ENCODE measurements at regions not wholly inside any gene's neighbourhood (a gene's known extent, or its start where the extent isn't known, plus 50 kb on each side); places are given as distances from the start of the nearest gene placed in this dataset.

GRCh38 chr13:39859898-39860297, 204.4 kb downstream of the COG6 start:
- no peak for DNase-seq

GRCh38 chr13:39862900-39863299, 207.4 kb downstream of the COG6 start:
- no peak for DNase-seq

GRCh38 chr13:39864221-39864620, 208.8 kb downstream of the COG6 start:
- DNase-seq: no peak

- DNase-seq: no peak
Observed at GRCh38 chr13:39866722-39867121, 211.3 kb downstream of the COG6 start.

GRCh38 chr13:39867807-39868206, 212.3 kb downstream of the COG6 start:
- no peak for DNase-seq

- no peak for DNase-seq
Observed at GRCh38 chr13:39870197-39870747, 214.8 kb downstream of the COG6 start.

GRCh38 chr13:39874331-39875053, 219.0 kb downstream of the COG6 start:
- no peak for DNase-seq

- DNase-seq: no peak
Observed at GRCh38 chr13:39875111-39875987, 219.9 kb downstream of the COG6 start.

GRCh38 chr13:39876258-39876657, 220.8 kb downstream of the COG6 start:
- no peak for DNase-seq

- no peak for DNase-seq
Observed at GRCh38 chr13:39877134-39877533, 221.7 kb downstream of the COG6 start.

GRCh38 chr13:39879286-39880035, 224.0 kb downstream of the COG6 start:
- DNase-seq: no peak

- DNase-seq: no peak
Observed at GRCh38 chr13:39881383-39881782, 225.9 kb downstream of the COG6 start.

GRCh38 chr13:39881887-39882286, 226.4 kb downstream of the COG6 start:
- DNase-seq: no peak

GRCh38 chr13:39884166-39884565, 228.7 kb downstream of the COG6 start:
- DNase-seq: no peak

- DNase-seq: no peak
Observed at GRCh38 chr13:39886336-39886735, 230.9 kb downstream of the COG6 start.

- no peak for DNase-seq
Observed at GRCh38 chr13:39887387-39887786, 231.9 kb downstream of the COG6 start.

GRCh38 chr13:39888865-39889810, 233.7 kb downstream of the COG6 start:
- DNase-seq: no peak

- DNase-seq: no peak
Observed at GRCh38 chr13:39890537-39890936, 235.1 kb downstream of the COG6 start.

GRCh38 chr13:39892721-39893685, 237.5 kb downstream of the COG6 start:
- DNase-seq: no peak

- DNase-seq: no peak
Observed at GRCh38 chr13:39893808-39894207, 238.3 kb downstream of the COG6 start.

GRCh38 chr13:39894586-39894985, 239.1 kb downstream of the COG6 start:
- no peak for DNase-seq
